HEK293 (cell line): ENCODE measurements at regions not wholly inside any gene's neighbourhood (a gene's known extent, or its start where the extent isn't known, plus 50 kb on each side); places are given as distances from the start of the nearest gene placed in this dataset.

Source experiments
- CTCF ChIA-PET: fragments of 350-600 bp; formaldehyde crosslinking; extraction: SDS; loops from one replicate; lab custom pipeline; 2021; ENCODE audit warnings: antibody characterized with exemption; lab: Yijun Ruan, JAX
- POLR2A ChIA-PET: fragments of 300-600 bp; formaldehyde crosslinking; extraction: SDS; loops from one replicate; lab custom pipeline; 2020; ENCODE audit warnings: antibody characterized with exemption, inconsistent platforms; lab: Yijun Ruan, JAX
- H3K27ac ChIP-seq: fragments of 200-500 bp; sonication (Bioruptor generic); 2 replicates; pipeline ENCODE4 v1.5.1; 2014; ENCODE audit warnings: low read depth, low read length, control low read depth, inconsistent platforms; ENCODE audit errors: extremely low read depth
- H3K36me3 ChIP-seq, 2 experiments: fragments of 200-500 bp in 1 of 2; sonication (Bioruptor generic) in 1 of 2; 1 replicate in 1 of 2; 2 replicates in 1 of 2; pipeline ENCODE4 v1.5.1; 2014 to 2017; ENCODE audit warnings: inconsistent platforms in 2 of 2, low read length in 2 of 2; ENCODE audit not compliant: control insufficient read depth in 2 of 2, insufficient read depth in 1 of 2
- H3K4me1 ChIP-seq: fragments of 200-500 bp; sonication (Bioruptor generic); 2 replicates; pipeline ENCODE4 v1.5.1; 2014; ENCODE audit warnings: mild to moderate bottlenecking, low read length, inconsistent platforms; ENCODE audit not compliant: control insufficient read depth, insufficient read depth
- H3K4me3 ChIP-seq: 2 replicates; pipeline ENCODE4 v1.5.1; 2011; ENCODE audit warnings: low read depth, mild to moderate bottlenecking, control low read depth, low read length, moderate library complexity
- H3K9me3 ChIP-seq: fragments of 200-500 bp; sonication (Bioruptor generic); 2 replicates; pipeline ENCODE4 v1.5.1; 2014; ENCODE audit warnings: low read depth, low read length, inconsistent platforms; ENCODE audit not compliant: control insufficient read depth, insufficient read depth
- BCL11B ChIP-seq: fragments of 450-650 bp; formaldehyde crosslinking; IDR thresholded peaks from 2 replicates; pipeline ENCODE4 v1.5.1; 2016; ENCODE audit warnings: low read depth, missing biosample characterization, missing genetic modification characterization
- KLF16 ChIP-seq: fragments of 450-650 bp; formaldehyde crosslinking; IDR thresholded peaks from 2 replicates; pipeline ENCODE4 v1.5.1; 2017; ENCODE audit warnings: missing biosample characterization, missing genetic modification characterization
- MEIS1 ChIP-seq: sonication (generic); formaldehyde crosslinking; IDR thresholded peaks from 2 replicates; pipeline ENCODE4 v1.8.1; 2022; ENCODE audit warnings: missing genetic modification reagents, mild to moderate bottlenecking, borderline replicate concordance
- SCRT1 ChIP-seq: fragments of 450-650 bp; formaldehyde crosslinking; IDR thresholded peaks from 2 replicates; pipeline ENCODE4 v1.5.1; 2016; ENCODE audit warnings: missing biosample characterization, missing genetic modification characterization, borderline replicate concordance
- TRIM28 ChIP-seq: IDR thresholded peaks from 2 replicates; pipeline ENCODE4 v1.6.1; 2011; ENCODE audit warnings: low read length, control low read depth, borderline replicate concordance
- TSHZ1 ChIP-seq: fragments of 450-650 bp; formaldehyde crosslinking; IDR thresholded peaks from 2 replicates; pipeline ENCODE4 v1.5.1; 2016; ENCODE audit warnings: missing biosample characterization, missing genetic modification characterization, borderline replicate concordance
- ZBTB26 ChIP-seq: fragments of 450-650 bp; formaldehyde crosslinking; optimal IDR thresholded peaks from 2 replicates; pipeline ENCODE3; 2016; ENCODE audit warnings: missing biosample characterization, mild to moderate bottlenecking, missing genetic modification characterization
- ZFHX2 ChIP-seq: fragments of 450-650 bp; formaldehyde crosslinking; conservative IDR thresholded peaks from 2 replicates; pipeline ENCODE4 v1.5.1; 2016; ENCODE audit warnings: missing biosample characterization, missing genetic modification characterization
- ZNF133 ChIP-seq: fragments of 450-650 bp; formaldehyde crosslinking; IDR thresholded peaks from 2 replicates; pipeline ENCODE4 v1.5.1; 2016; ENCODE audit warnings: missing biosample characterization, missing genetic modification characterization
- ZNF18 ChIP-seq: fragments of 450-650 bp; formaldehyde crosslinking; IDR thresholded peaks from 2 replicates; pipeline ENCODE4 v1.5.1; 2016; ENCODE audit warnings: missing biosample characterization, missing genetic modification characterization
- ZNF366 ChIP-seq: fragments of 450-650 bp; formaldehyde crosslinking; conservative IDR thresholded peaks from 2 replicates; pipeline ENCODE4 v1.5.1; 2016; ENCODE audit warnings: missing biosample characterization, missing genetic modification characterization
- ZNF394 ChIP-seq: fragments of 450-650 bp; formaldehyde crosslinking; IDR thresholded peaks from 2 replicates; pipeline ENCODE4 v1.5.1; 2016; ENCODE audit warnings: missing biosample characterization, missing genetic modification characterization, mild to moderate bottlenecking, moderate library complexity, borderline replicate concordance
- ZNF398 ChIP-seq: fragments of 450-650 bp; formaldehyde crosslinking; IDR thresholded peaks from 2 replicates; pipeline ENCODE4 v1.5.1; 2017; ENCODE audit warnings: missing biosample characterization, missing genetic modification characterization
- ZNF501 ChIP-seq: fragments of 450-650 bp; formaldehyde crosslinking; IDR thresholded peaks from 2 replicates; pipeline ENCODE4 v1.5.1; 2016; ENCODE audit warnings: missing biosample characterization, missing genetic modification characterization
- ZNF555 ChIP-seq: fragments of 450-650 bp; formaldehyde crosslinking; conservative IDR thresholded peaks from 2 replicates; pipeline ENCODE4 v1.5.1; 2017; ENCODE audit warnings: missing biosample characterization, mild to moderate bottlenecking, missing genetic modification characterization, inconsistent platforms
- ZNF561 ChIP-seq: fragments of 450-650 bp; IDR thresholded peaks from 2 replicates; pipeline ENCODE4 v1.5.1; 2018; ENCODE audit warnings: missing biosample characterization, missing genetic modification characterization, borderline replicate concordance
- ZNF580 ChIP-seq: fragments of 450-650 bp; formaldehyde crosslinking; IDR thresholded peaks from 2 replicates; pipeline ENCODE4 v1.5.1; 2016; ENCODE audit warnings: missing biosample characterization, missing genetic modification characterization
- ZNF624 ChIP-seq: fragments of 450-650 bp; formaldehyde crosslinking; IDR thresholded peaks from 2 replicates; pipeline ENCODE4 v1.5.1; 2017; ENCODE audit warnings: missing biosample characterization, missing genetic modification characterization
- ZNF692 ChIP-seq: fragments of 450-650 bp; formaldehyde crosslinking; IDR thresholded peaks from 2 replicates; pipeline ENCODE4 v1.5.1; 2016; ENCODE audit warnings: missing biosample characterization, missing genetic modification characterization
- ZNF843 ChIP-seq: fragments of 450-650 bp; formaldehyde crosslinking; IDR thresholded peaks from 2 replicates; pipeline ENCODE4 v1.5.1; 2016; ENCODE audit warnings: missing biosample characterization, missing genetic modification characterization

GRCh38 chr18:24530630-24531111 lies 70.2 kb downstream of the HRH4 start (continued):
- TF ChIP-seq TSHZ1 (tag by site-specific recombination) (peak; percentile 79; the same call in 1 of the 2 replicates), ZNF501 (0 out of 2 replicates have a peak, but pooled peaks have one; percentile 28), MEIS1 (CRISPR knock-in tag) (peak; percentile 96), ZNF366 (peak; percentile 46; the same call in 1 of the 2 replicates), TRIM28 (peak; percentile 90; the same call in 1 of the 2 replicates), ZNF580 (tag by site-specific recombination) (0 out of 2 replicates have a peak, but pooled peaks have one; percentile 16), ZNF398 (peak; percentile 56; the same call in 1 of the 2 replicates), ZNF692 (tag by site-specific recombination) (no peak), SCRT1 (no peak), ZNF624 (tag by site-specific recombination) (no peak), ZNF843 (tag by site-specific recombination) (peak; percentile 81), KLF16 (0 out of 2 replicates have a peak, but pooled peaks have one; percentile 30)
- TF ChIP-seq, all 188 proteins: peak for 22

GRCh38 chr18:24534271-24534670 lies 73.8 kb downstream of the HRH4 start:
- TF ChIP-seq ZNF561 (tag by site-specific recombination) (no peak), BCL11B (tag by site-specific recombination) (no peak), ZBTB26 (tag by site-specific recombination) (no peak), ZNF18 (tag by site-specific recombination) (no peak), ZNF555 (tag by site-specific recombination) (no peak), ZNF133 (tag by site-specific recombination) (no peak), ZNF394 (no peak), ZFHX2 (tag by site-specific recombination) (no peak)
- TF ChIP-seq, all 188 proteins: peak for 0
- ChIA-PET POLR2A (no interaction called here), CTCF (interaction anchor here (0.6 to 0.9 kb wide), 2 partner anchors 13 to 20 kb away, joined by 3 read pairs; no protein-coding TSS in a partner anchor)
- Histone ChIP-seq H3K4me1 (peaks cover 20% of the 10 kb centered on the region), H3K4me3 (no peak overlapping the region), H3K36me3 (no peaks in the 10 kb centered on the region), H3K9me3 (no peaks in the 10 kb centered on the region), H3K27ac (no peak overlapping the region)
